ENCODE measurements at regions not wholly inside any gene's neighbourhood (a gene's known extent, or its start where the extent isn't known, plus 50 kb on each side); places are given as distances from the start of the nearest gene placed in this dataset.
A peak's percentile ranks its signal among the peaks of the same experiment; 100 is the strongest.

DNA sequence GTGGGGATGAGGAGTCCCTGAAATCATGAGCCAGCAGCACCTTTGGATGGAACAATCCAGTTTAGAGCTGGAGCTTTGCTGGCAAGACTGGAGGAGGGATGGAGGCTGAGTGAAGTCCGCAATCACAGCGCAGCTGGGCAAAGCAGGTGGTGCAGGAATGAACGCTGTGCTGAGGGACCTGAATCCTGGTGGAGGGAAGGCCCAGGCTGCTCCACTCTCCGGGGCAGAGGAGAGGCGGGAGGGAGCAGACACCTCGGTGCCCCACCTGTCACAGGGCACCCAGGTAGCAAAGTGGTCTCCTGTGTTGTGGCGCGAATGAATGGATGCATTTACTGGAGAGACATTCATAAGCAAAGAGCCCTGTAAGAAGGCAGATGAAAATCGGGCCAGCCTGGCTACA, 124.8 kb upstream of the ANO1 start:
- DNase-seq = no peak

GRCh38 chr11:69954756-69955155, 123.4 kb upstream of the ANO1 start:
- DNase-seq = peak; percentile 3

DNA sequence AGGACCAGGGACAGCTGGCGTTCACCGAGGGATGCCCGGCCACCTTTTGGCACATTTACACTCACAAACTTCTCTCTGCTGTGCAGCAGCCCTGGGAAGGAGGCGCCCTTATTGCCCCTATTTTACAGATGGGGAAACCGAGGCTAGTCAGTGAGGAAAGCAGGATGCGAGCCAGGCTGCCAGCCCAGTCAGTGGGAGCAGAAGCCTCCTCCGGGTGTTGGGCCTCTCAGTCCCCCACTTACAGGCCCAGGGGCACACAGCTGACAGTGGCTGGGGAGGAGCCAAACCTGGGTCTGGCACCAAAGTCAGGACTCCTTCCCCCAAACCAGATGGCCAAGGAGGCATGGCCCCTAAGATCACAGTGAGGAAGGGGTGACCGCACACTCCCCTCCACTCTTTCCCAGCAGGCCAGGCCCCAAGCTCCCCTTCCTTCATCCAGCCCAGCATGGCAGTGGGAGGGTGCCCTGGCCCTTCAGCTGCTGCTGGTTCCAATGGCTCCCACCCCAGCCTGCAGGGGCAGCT, 121.4 kb upstream of the ANO1 start:
- peak; percentile 5 for DNase-seq

GRCh38 chr11:69957849-69958248, 120.3 kb upstream of the ANO1 start:
- peak; percentile 10 for DNase-seq

GRCh38 chr11:69958308-69958707, 119.8 kb upstream of the ANO1 start:
- DNase-seq = peak; percentile 8

- DNase-seq = no peak
Observed at GRCh38 chr11:69959461-69959860, 118.7 kb upstream of the ANO1 start.

DNA sequence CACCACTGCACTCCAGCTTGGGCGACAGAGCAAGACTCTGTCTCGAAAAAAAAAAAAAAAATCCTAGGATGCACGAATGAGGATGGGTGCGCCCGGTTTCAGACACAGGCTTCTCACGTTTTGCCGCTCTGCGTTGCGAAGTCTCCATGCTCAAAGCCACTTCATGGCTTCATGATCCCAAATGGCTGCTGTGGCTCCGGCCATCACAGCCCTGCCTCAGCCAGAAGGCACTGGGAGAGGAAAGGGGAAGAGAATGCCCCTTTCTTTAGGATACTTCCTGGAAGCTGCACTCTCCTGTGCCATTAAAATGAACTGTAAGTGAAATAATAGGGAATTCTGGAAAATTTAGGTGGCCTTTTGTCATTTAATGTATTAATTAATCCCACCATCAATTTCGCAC, 116.4 kb upstream of the ANO1 start:
- no peak for DNase-seq

GRCh38 chr11:69962152-69962551, 116.0 kb upstream of the ANO1 start:
- no peak for DNase-seq

DNA sequence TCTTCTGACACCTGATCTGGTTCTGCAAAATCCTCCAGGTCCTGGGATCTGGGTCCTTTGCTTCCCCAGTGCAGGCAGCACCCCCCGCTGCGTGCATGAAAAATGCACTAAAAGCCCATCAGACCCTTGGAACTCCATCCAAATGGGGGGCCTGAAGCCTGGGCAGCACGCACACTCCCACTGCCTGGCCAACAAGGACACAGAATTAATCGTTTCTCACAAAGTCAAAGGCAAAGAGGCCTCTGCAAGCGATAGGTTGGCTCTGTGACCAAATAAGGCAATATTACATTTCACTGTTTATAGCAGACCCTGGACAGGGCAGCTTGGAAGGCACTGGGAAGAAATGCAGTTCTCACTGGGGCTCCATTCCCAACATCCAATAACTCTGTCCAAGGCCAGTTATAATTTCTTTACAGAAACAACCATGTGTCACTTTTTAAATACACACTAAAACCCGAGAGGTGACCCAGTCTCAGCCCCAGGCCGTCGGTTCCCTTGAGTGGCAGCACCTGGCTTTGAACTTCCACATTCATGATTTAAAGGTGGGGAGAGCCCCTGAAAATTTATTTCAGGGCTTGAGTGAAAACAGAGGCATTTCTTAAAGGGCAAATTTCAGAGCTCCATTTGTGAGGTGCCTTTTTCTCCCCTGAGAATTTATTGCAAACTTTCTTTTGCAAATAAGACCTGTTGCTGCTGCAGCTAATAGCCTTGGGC, 114.4 kb upstream of the ANO1 start:
- no peak for DNase-seq

- no peak for DNase-seq
Observed at GRCh38 chr11:69964247-69964643, 113.9 kb upstream of the ANO1 start.

- no peak for DNase-seq
Observed at GRCh38 chr11:69965821-69966582, 112.1 kb upstream of the ANO1 start.

DNA sequence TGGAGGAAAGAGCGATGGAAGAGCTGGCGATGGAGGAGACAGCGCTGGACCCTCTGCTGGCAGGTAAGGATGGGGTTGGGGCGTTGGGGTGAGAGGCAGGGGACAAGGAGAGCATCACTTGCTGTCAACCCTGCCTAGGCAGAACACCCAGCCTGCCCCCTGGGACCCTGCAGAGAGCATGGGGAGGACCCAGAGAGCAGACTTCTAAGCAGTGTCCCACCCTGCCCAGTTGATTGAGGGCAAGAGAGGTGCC, 111.6 kb upstream of the ANO1 start:
- no peak for DNase-seq

GRCh38 chr11:69966910-69967483, 111.1 kb upstream of the ANO1 start:
- DNase-seq = no peak

DNA sequence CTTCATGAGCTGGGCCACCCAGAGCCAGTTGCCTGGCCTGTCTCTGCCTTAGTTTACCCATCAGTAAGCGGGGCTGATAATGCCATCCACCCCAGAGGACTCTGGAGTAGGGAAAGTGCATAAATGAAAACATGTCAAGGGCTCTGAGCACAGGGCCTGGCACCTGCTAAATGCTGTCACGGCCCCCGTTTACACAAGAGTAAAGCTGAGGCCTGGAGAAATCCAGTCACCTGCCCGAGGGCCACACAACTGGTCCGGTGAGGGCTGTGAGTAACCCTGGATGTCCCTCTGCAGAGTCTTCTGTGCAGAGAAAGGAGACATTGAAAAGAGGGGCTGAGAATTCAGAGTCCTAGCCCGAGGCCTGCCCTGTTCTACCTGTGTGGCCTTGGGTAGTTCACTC, 110.6 kb upstream of the ANO1 start:
- DNase-seq = no peak

DNA sequence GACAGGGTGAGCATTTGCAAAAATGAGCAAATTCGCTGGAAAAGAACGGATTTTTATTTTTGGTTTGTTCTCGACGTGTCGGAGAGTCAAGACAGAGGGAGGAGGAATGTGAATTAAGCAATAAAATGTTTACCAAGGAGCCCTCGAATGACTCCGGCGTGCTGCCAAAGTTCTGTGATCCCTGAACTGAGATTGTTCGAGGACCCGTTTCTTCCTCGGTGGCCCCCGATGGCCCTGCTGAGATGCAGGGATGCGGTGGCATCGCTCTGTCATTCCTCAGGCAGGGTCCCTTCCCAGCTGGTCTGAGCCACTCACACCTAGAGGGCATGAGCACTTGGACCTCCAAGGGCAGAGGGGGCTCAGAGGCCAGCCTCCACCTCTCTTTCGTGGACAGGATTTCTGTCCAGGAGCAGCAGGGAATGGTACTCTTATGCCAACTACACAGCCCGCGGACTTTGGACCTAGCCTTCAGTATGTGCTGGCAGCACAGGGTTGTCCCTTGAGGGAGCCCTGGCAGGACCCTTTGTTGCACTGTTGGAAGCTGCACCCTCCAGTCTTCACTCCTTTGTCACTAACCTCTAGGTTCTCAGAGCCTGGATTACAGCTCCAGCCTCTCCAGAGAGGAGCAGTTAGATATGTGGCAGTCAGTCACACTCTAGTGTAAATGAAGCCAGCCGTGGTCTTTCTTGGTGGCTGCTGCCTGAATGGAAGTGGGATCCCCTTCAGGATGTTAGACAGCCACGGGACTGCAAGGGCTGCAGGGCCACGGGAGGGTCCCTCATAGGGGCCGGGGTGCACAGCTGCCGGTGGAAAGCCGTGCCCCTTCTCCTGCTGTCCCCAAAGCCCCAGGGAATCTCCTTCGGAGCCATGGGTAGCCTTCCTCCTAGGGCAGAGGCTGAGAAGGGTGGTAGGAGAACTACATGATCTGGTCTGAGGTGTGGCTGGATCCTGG, 109.4 kb upstream of the ANO1 start:
- DNase-seq = no peak

DNA sequence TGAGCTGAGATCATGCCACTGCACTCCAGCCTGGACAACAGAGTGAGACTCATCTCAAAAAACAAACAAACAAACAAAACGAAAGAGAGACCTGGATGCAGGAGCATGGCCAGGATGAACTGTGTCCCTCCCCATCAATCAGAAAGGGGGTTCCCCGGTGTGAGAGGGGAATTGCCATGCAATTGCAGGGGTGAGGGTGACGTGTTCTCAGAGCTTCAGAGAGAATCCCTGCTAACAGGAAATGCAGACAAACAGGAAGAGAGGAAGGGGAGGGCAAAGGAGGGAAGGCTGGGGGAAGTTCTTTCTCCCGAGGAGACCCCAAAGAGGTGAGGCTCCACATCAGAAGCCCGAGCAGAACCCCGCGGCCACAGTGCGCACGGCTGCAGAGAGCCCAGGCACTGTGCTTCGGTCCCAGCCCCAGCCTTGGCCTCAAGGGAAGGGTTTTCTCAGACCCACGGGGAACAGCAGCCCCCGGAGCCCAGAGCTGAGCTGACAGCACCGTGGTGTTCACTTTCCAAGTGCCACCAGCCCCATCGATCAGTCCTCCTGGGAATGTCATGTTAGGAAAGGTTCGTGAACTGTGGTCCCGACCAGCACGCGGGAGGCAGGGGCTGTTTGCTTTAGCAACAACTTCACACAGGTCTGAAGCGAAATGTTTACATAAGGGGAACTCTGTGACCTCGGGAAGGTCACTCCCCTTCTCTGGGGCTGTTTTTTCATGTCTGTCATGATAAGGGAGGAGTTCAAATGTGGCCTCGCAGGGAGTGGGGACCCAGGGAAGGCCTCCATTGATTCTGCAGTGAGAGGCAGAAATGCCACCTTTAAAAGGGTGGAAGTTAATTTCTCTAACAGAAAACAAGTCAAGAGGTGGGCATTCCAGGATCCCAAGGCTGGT, 108.0 kb upstream of the ANO1 start:
- no peak for DNase-seq

DNA sequence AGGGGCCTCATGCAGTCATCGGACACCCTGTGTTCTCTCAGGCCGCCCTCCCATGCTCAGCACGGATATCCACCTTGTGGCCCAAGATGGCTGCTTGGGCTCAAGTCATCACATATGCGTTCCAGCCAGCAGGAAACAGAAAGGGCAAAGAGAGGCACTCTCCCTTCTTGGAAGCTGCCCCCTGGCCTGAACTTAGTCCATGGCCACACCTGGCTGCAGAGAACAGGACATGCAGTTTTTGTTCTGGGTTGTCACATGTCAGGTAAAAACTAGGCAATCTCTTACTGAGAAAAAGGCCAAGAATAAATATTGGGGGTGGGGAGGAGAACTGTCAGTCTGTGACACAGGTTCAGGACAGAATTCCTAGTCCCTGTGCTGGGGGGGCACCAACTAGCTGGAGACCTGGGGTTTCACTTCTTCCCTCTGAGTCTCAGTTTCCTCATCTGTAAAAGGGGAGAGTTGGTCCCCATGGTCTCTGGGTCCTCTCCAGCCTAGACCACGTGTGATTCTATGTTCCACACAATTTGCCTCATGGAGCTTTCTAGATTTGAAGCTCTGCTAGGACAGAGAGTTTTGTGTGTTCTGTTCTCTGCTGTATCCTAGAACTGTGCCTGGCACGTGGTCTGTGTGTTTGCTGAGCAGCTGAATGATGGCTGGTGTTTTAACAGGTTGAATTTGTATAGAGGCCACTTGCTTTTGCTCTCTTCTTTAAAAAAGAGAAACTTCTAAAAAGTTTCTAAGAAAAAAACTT, 107.2 kb upstream of the ANO1 start:
- no peak for DNase-seq

GRCh38 chr11:69971741-69972140, 106.4 kb upstream of the ANO1 start:
- DNase-seq = no peak

- no peak for DNase-seq
Observed at GRCh38 chr11:69972351-69972802, 105.7 kb upstream of the ANO1 start.

DNA sequence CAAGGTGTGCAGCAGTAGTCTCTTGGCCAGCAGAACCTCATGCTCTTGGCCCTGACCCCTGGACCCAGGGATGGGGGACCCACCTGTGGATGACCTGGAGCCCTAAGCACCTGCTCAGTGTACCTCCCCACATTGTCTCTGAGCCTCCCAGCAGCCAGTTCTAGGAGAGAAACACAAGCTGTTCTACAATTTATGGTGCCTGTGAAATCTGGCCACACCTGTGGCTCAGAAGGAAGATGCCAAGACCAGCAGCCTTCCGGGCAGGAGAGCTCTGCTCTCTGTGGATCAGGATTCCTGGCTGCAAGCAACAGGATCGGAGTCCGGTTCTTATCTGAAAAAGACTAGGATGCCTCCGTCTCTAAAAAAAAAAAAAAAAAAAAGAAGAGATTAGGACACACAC, 103.6 kb upstream of the ANO1 start:
- DNase-seq = no peak

DNA sequence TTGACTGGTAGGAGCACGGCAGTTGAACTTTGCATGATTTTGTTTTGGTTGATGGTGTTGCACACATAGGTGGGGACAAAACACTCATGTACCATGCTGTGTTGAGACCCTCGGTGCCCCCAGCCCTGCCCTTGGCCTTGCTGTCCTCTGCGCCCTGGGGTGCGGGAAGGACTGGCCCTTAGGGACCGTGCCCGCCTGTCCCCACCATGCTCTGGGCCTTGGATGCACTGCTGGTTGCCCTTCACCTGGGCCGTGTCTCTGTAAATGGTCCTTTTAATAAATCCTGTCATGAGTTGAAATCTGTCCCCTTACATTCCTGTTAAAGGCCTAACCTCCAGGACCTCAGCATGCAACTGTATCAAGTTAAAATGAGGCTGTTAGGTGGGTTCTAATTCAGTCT, 102.3 kb upstream of the ANO1 start:
- no peak for DNase-seq
